Calu3 (cell line): ENCODE measurements at regions not wholly inside any gene's neighbourhood (a gene's known extent, or its start where the extent isn't known, plus 50 kb on each side); places are given as distances from the start of the nearest gene placed in this dataset.

ENCODE experiments used
- BruUV-seq: library from RNA; stranded (reverse); fragments of 400-500 nt; replicated peaks from 2 replicates; lab custom pipeline; 2021; lab: Mats Ljungman, UMichigan
- CTCF ChIA-PET: fragments of 300-600 bp; sonication (Branson Sonifier 250); formaldehyde crosslinking; loops from one replicate; lab custom pipeline; 2022; ENCODE audit warnings: antibody characterized with exemption; lab: Charles Lee
- DNase-seq: peaks from one replicate; pipeline ENCODE4 v3.0.0; 2022
- H3K27ac Mint-ChIP-seq: one replicate; pipeline ENCODE4 v1.8.0; 2022; ENCODE audit warnings: mixed read lengths; ENCODE audit not compliant: unreplicated experiment
- H3K27me3 Mint-ChIP-seq: one replicate; pipeline ENCODE4 v1.8.0; 2022; ENCODE audit warnings: mixed read lengths; ENCODE audit not compliant: unreplicated experiment
- H3K36me3 Mint-ChIP-seq: one replicate; pipeline ENCODE4 v1.8.0; 2022; ENCODE audit warnings: mild to moderate bottlenecking, moderate library complexity, mixed read lengths; ENCODE audit not compliant: insufficient read depth, unreplicated experiment
- H3K4me1 Mint-ChIP-seq: one replicate; pipeline ENCODE4 v1.8.0; 2022; ENCODE audit warnings: mild to moderate bottlenecking, low read depth, mixed read lengths; ENCODE audit not compliant: unreplicated experiment
- H3K4me3 Mint-ChIP-seq: one replicate; pipeline ENCODE4 v1.8.0; 2022; ENCODE audit warnings: mild to moderate bottlenecking, low read depth, moderate library complexity, mixed read lengths; ENCODE audit not compliant: unreplicated experiment
- H3K9me3 Mint-ChIP-seq: one replicate; pipeline ENCODE4 v1.8.0; 2022; ENCODE audit warnings: low read depth, mixed read lengths; ENCODE audit not compliant: unreplicated experiment
- intact Hi-C: fragments of 100-400 bp; cut with micrococcal nuclease; formaldehyde crosslinking; loops from one replicate; pipeline ENCODE4 v1.10.0; 2022; ENCODE audit not compliant: unreplicated experiment
- TF ChIP-seq, protein P1 (sequence below): fragments of 200-600 bp; IDR thresholded peaks from one replicate; pipeline ENCODE4 v1.8.0; 2022; ENCODE audit warnings: antibody characterized with exemption; ENCODE audit not compliant: unreplicated experiment

DNA sequence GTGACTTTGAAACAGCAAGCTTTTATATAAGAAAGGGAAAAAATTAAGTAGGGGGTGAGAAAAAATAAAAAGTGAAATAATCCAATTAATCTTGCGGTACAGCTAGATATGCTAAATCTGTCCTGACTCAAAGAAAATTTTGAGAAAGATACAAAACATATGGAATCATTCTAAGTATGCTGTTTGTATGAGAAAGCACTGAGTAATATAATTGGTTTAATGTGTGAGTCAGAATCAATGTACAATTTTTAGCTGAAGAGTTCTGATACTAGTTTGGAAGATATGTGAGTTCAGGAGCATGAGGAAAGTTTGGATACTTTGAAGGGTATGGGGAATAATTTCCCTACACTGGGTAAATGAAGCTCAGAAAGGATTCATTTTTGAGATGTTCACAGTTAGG is 190.9 kb upstream of the RASSF8 start:
- no peaks in the 10 kb centered on the region for H3K27me3 Mint-ChIP-seq

DNA sequence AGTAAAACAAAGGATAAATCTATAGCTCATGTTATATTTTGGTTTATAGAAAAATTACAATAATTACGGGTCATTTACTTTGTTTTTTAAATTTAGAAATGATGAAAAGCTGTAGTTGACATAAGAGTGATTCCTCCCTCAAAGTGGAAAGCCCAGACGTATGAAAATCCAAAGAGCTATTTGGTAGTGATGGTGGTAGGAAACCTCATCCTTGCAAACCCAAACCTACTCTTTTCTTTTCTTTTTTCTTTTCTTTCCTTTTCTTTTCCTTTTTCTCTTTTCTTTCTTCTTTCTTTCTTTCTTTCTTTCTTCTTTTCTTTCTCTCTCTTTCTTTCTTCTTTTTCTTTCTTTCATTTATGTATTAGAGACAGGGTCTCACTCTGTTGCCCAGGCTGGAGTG is 190.3 kb upstream of the RASSF8 start:
- intact Hi-C loops, result no loop called here
- DNase-seq, result no peak
- Mint-ChIP-seq H3K4me1 (peaks cover 19% of the 10 kb centered on the region), H3K27me3 (no peaks in the 10 kb centered on the region), H3K36me3 (no peaks in the 10 kb centered on the region), H3K4me3 (no peak overlapping the region), H3K27ac (no peak overlapping the region), H3K9me3 (no peaks in the 10 kb centered on the region)
- CTCF ChIA-PET, result no interaction called here
- TF ChIP-seq, protein P1, sequence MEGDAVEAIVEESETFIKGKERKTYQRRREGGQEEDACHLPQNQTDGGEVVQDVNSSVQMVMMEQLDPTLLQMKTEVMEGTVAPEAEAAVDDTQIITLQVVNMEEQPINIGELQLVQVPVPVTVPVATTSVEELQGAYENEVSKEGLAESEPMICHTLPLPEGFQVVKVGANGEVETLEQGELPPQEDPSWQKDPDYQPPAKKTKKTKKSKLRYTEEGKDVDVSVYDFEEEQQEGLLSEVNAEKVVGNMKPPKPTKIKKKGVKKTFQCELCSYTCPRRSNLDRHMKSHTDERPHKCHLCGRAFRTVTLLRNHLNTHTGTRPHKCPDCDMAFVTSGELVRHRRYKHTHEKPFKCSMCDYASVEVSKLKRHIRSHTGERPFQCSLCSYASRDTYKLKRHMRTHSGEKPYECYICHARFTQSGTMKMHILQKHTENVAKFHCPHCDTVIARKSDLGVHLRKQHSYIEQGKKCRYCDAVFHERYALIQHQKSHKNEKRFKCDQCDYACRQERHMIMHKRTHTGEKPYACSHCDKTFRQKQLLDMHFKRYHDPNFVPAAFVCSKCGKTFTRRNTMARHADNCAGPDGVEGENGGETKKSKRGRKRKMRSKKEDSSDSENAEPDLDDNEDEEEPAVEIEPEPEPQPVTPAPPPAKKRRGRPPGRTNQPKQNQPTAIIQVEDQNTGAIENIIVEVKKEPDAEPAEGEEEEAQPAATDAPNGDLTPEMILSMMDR, result no peak
- BruUV-seq, result no TSS peak

More for the DNA sequence above, 190.9 kb upstream of the RASSF8 start:
- Mint-ChIP-seq H3K27ac (no peak overlapping the region), H3K4me3 (no peak overlapping the region), H3K4me1 (peaks cover 19% of the 10 kb centered on the region), H3K36me3 (no peaks in the 10 kb centered on the region), H3K9me3 (no peaks in the 10 kb centered on the region)
- TF ChIP-seq, protein P1, result no peak
- DNase-seq, result no peak
- no TSS peak for BruUV-seq
- CTCF ChIA-PET, result no interaction called here
- intact Hi-C loops, result no loop called here

DNA sequence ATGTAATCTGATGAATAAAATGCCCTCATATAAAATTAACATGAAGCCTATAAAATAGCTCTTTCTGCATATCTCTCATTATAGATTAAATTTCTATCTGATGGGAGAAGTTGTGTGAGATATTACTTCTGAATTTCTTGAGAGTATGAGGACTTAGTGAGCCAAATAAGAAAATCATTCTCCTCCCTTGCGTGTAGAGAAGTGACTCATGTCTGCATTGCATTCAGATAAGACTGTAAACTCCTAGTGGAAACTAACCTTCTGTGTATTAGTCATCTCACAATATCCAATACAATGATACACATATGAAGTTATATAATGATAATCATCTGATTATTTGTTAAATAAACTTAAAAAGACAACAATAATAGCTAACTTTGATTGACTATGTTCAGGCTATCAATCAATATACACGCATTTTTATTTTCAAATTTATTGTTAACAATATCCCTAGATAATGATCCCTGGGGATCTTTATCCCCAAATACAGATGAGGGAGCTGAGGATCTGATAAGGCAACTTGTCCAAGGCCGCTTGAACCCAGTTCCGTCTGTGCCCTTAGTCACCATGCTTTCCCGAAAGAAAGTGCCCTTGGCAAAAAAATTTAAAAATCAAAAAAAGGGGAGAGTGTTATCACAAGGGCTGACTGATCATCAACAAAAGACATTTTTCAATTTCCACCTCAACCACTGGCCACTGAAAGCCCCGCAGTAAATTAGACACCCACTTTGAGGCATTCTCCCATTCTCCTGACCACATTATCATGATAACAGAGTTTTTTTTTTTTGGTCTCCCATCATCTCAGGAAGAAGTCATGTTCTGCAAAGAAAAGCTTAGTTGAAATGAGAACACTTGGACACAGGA is 189.2 kb upstream of the RASSF8 start:
- CTCF ChIA-PET, result no interaction called here
- no peak overlapping the region for H3K4me3 Mint-ChIP-seq

DNA sequence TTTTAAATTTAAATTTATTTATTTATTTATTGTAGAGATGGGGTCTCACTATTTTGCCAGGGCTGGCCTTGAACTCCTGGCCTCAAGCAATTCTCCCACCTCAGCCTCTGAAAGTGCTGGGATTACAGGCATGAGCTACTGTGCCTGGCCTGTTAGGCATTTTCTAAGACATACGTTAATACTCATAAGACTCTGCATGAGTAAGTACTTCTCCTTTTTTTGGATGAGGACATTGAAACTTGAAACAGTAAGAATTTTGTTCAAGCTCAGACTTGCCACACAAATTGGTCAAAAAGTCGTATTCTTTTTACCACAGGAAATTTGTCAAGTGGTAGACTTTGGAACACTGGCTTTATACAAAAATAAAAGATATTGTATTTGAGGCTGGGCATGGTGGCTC is 187.4 kb upstream of the RASSF8 start:
- TF ChIP-seq, protein P1, result no peak
- Mint-ChIP-seq H3K27me3 (no peaks in the 10 kb centered on the region), H3K27ac (no peak overlapping the region), H3K4me3 (no peak overlapping the region), H3K36me3 (no peaks in the 10 kb centered on the region), H3K9me3 (no peaks in the 10 kb centered on the region), H3K4me1 (peaks cover 19% of the 10 kb centered on the region)
- BruUV-seq, result no TSS peak
- CTCF ChIA-PET, result no interaction called here
- intact Hi-C loops, result no loop called here
- DNase-seq, result no peak

More for the DNA sequence above, 189.2 kb upstream of the RASSF8 start:
- no peaks in the 10 kb centered on the region for H3K36me3 Mint-ChIP-seq
- intact Hi-C loops, result no loop called here
- DNase-seq, result no peak
- no peaks in the 10 kb centered on the region for H3K9me3 Mint-ChIP-seq
- no TSS peak for BruUV-seq
- H3K4me1 Mint-ChIP-seq, result peaks cover 19% of the 10 kb centered on the region
- H3K27me3 Mint-ChIP-seq, result no peaks in the 10 kb centered on the region
- H3K27ac Mint-ChIP-seq, result no peak overlapping the region
- TF ChIP-seq, protein P1, result no peak
